Transverse colon (tissue), 4 donors: ENCODE measurements at regions not wholly inside any gene's neighbourhood (a gene's known extent, or its start where the extent isn't known, plus 50 kb on each side); places are given as distances from the start of the nearest gene placed in this dataset.

Experiments
- DNase-seq: peaks from one replicate; pipeline ENCODE4 v3.0.0-alpha.2; 2019
- H3K27ac ChIP-seq, 4 donors: fragments of 200-600 bp; sonication (generic); 2 replicates each; pipeline ENCODE4 v1.5.1; 2016 to 2018; ENCODE audit warnings: inconsistent platforms in 4 of 4
- H3K27me3 ChIP-seq: fragments of 200-600 bp; sonication (generic); 2 replicates; pipeline ENCODE4 v1.5.1; 2017; ENCODE audit warnings: inconsistent platforms
- H3K36me3 ChIP-seq, 4 donors: fragments of 200-600 bp; sonication (generic); 2 replicates each; pipeline ENCODE4 v1.5.1; 2017 to 2019; ENCODE audit warnings: inconsistent platforms in 4 of 4
- H3K4me1 ChIP-seq, 4 donors: fragments of 200-600 bp; sonication (generic); 2 replicates each; pipeline ENCODE4 v1.5.1; 2017 to 2020; ENCODE audit warnings: inconsistent platforms in 4 of 4
- H3K4me3 ChIP-seq, 4 donors: fragments of 200-600 bp; sonication (generic); 1 replicate in 1 of 4; 2 replicates in 3 of 4; pipeline versions ENCODE4 v1.5.1 to v1.6.1; 2017 to 2019; ENCODE audit warnings: inconsistent platforms in 4 of 4
- H3K9me3 ChIP-seq, 2 donors: fragments of 200-600 bp; sonication (generic); 2 replicates each; pipeline ENCODE4 v1.5.1; 2017 to 2019; ENCODE audit warnings: inconsistent platforms in 2 of 2
- EP300 ChIP-seq: sonication (generic); formaldehyde crosslinking; IDR thresholded peaks from one replicate; pipeline ENCODE4 v1.6.1; 2017; ENCODE audit warnings: antibody characterized with exemption, low read depth
- POLR2A ChIP-seq: fragments of 450-650 bp; IDR thresholded peaks from one replicate; pipeline ENCODE4 v1.6.1; 2016; ENCODE audit warnings: antibody characterized with exemption, mild to moderate bottlenecking, moderate library complexity
- POLR2AphosphoS5 ChIP-seq, 3 donors: sonication (generic); formaldehyde crosslinking; IDR thresholded peaks; one replicate each; pipeline ENCODE4 v1.6.1; 2016; ENCODE audit warnings: antibody characterized with exemption in 3 of 3
- WGBS, 2 donors: methylation state at CpG; one replicate each; pipeline ENCODE4 v1.1.5; 2018; ENCODE audit warnings: low coverage in 1 of 2; 5-methylcytosine and 5-hydroxymethylcytosine counted together
- in situ Hi-C, 4 donors: fragments of 200-750 bp; cut with MboI; loops; one replicate each; pipeline versions ENCODE4 v1.15.0 to v1.15.1; 2017; ENCODE audit warnings: low sequenced_read_pairs in 3 of 4, low pct_ligation_motif_present in 1 of 4, low pct_unique_long_range_greater_than_20kb in 1 of 4
- intact Hi-C: fragments of 100-400 bp; cut with DNase I; formaldehyde crosslinking; loops from one replicate; pipeline ENCODE4 v1.15.1; 2023; ENCODE audit warnings: low total_unique reads
- TF ChIP-seq, protein P1 (sequence below), 5 experiments: fragments of 200-600 bp in 3 of 5; fragments of 450-650 bp in 2 of 5; sonication (generic) in 3 of 5; IDR thresholded peaks; 1 replicate in 2 of 5; 2 replicates in 3 of 5; pipeline ENCODE4 v1.5.1; 2016 to 2017; ENCODE audit warnings: antibody characterized with exemption in 5 of 5, inconsistent platforms in 3 of 5, mild to moderate bottlenecking in 2 of 5, moderate library complexity in 1 of 5

GRCh38 chr2:223107825-223108224 is 55.8 kb downstream of the KCNE4 start:
- TF ChIP-seq POLR2A (no peak), POLR2AphosphoS5 (IDR thresholded peaks at IDR 0.05) (no peak), EP300 (no peak)
- TF ChIP-seq, protein P1, sequence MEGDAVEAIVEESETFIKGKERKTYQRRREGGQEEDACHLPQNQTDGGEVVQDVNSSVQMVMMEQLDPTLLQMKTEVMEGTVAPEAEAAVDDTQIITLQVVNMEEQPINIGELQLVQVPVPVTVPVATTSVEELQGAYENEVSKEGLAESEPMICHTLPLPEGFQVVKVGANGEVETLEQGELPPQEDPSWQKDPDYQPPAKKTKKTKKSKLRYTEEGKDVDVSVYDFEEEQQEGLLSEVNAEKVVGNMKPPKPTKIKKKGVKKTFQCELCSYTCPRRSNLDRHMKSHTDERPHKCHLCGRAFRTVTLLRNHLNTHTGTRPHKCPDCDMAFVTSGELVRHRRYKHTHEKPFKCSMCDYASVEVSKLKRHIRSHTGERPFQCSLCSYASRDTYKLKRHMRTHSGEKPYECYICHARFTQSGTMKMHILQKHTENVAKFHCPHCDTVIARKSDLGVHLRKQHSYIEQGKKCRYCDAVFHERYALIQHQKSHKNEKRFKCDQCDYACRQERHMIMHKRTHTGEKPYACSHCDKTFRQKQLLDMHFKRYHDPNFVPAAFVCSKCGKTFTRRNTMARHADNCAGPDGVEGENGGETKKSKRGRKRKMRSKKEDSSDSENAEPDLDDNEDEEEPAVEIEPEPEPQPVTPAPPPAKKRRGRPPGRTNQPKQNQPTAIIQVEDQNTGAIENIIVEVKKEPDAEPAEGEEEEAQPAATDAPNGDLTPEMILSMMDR (IDR thresholded peaks at IDR 0.05) = no peak
- Histone ChIP-seq H3K36me3 (no peaks in the 10 kb centered on the region), H3K27ac (peak overlapping the region in 1 of 4 donors; percentile 2), H3K27me3 (no peaks in the 10 kb centered on the region), H3K4me3 (no peak overlapping the region), H3K9me3 (no peaks in the 10 kb centered on the region), H3K4me1 (peaks cover 0 to 10% (median 3%) of the 10 kb centered on the region in 4 donors)
- intact Hi-C loops (no loop called here), in situ Hi-C loops (no loop called here)
- no peak for DNase-seq
- WGBS, 2 donors = 38 to 56% methylated on average over 1 of the region's 1 CpG

- peaks cover 0 to 8% (median 0%) of the 10 kb centered on the region in 4 donors for H3K4me1 ChIP-seq
- no peaks in the 10 kb centered on the region for H3K9me3 ChIP-seq
- in situ Hi-C loops (no loop called here), intact Hi-C loops (no loop called here)
- 45 to 51% methylated on average over 3 to 5 of the region's 5 CpGs for WGBS, 2 donors
- H3K36me3 ChIP-seq = no peaks in the 10 kb centered on the region
- no peak overlapping the region for H3K4me3 ChIP-seq
- DNase-seq = no peak
- TF ChIP-seq POLR2AphosphoS5 (IDR thresholded peaks at IDR 0.05) (peak in 1 of 3 donors; percentile 33), EP300 (no peak)
- H3K27ac ChIP-seq = peak overlapping the region in 1 of 4 donors; percentile 2
- no peaks in the 10 kb centered on the region for H3K27me3 ChIP-seq
These were observed 56.5 kb downstream of the KCNE4 start for GRCh38 chr2:223108351-223109050.

GRCh38 chr2:223109341-223109740 is 57.4 kb downstream of the KCNE4 start:
- Histone ChIP-seq H3K9me3 (no peaks in the 10 kb centered on the region), H3K4me3 (no peak overlapping the region), H3K36me3 (no peaks in the 10 kb centered on the region), H3K4me1 (peaks cover 0 to 8% (median 0%) of the 10 kb centered on the region in 4 donors), H3K27ac (no peak overlapping the region), H3K27me3 (no peaks in the 10 kb centered on the region)
- in situ Hi-C loops = no loop called here
- intact Hi-C loops = no loop called here
- no peak for DNase-seq
- WGBS, 2 donors = 60 to 65% methylated on average over 3 of the region's 3 CpGs
- TF ChIP-seq POLR2A = no peak
- TF ChIP-seq, protein P1 (IDR thresholded peaks at IDR 0.05) = no peak
- no peak for TF ChIP-seq EP300
- TF ChIP-seq POLR2AphosphoS5 (IDR thresholded peaks at IDR 0.05) = no peak

GRCh38 chr2:223113161-223113560 is 61.2 kb downstream of the KCNE4 start:
- TF ChIP-seq POLR2A = no peak
- TF ChIP-seq, protein P1 (IDR thresholded peaks at IDR 0.05) = no peak
- no peak for TF ChIP-seq EP300
- no peak for TF ChIP-seq POLR2AphosphoS5 (IDR thresholded peaks at IDR 0.05)
- H3K4me1 ChIP-seq = peaks cover 0 to 2% (median 0%) of the 10 kb centered on the region in 4 donors
- intact Hi-C loops (no loop called here), in situ Hi-C loops (no loop called here)
- H3K9me3 ChIP-seq = no peaks in the 10 kb centered on the region
- no peaks in the 10 kb centered on the region for H3K27me3 ChIP-seq
- no peak overlapping the region for H3K27ac ChIP-seq
- no peak for DNase-seq
- H3K4me3 ChIP-seq = no peak overlapping the region
- H3K36me3 ChIP-seq = no peaks in the 10 kb centered on the region

GRCh38 chr2:223114170-223114569 is 62.2 kb downstream of the KCNE4 start:
- no peak overlapping the region for H3K4me3 ChIP-seq
- H3K36me3 ChIP-seq = no peaks in the 10 kb centered on the region
- no peak overlapping the region for H3K27ac ChIP-seq
- no peaks in the 10 kb centered on the region for H3K9me3 ChIP-seq
- intact Hi-C loops (no loop called here), in situ Hi-C loops (no loop called here)
- no peaks in the 10 kb centered on the region for H3K4me1 ChIP-seq
- no peak for TF ChIP-seq POLR2AphosphoS5 (IDR thresholded peaks at IDR 0.05)
- no peak for TF ChIP-seq EP300
- TF ChIP-seq, protein P1 (IDR thresholded peaks at IDR 0.05) = no peak
- no peak for TF ChIP-seq POLR2A
- H3K27me3 ChIP-seq = no peaks in the 10 kb centered on the region
- WGBS, 2 donors = 57 to 61% methylated on average over 3 of the region's 3 CpGs
- DNase-seq = no peak
